IgD-negative memory B cell (primary cell): ENCODE measurements at regions not wholly inside any gene's neighbourhood (a gene's known extent, or its start where the extent isn't known, plus 50 kb on each side); places are given as distances from the start of the nearest gene placed in this dataset.

ENCODE experiments used
- H3K27ac Mint-ChIP-seq, 3 donors: one replicate each; pipeline ENCODE4 v1.8.0; 2020 to 2022; ENCODE audit warnings: mild to moderate bottlenecking in 3 of 3, mixed read lengths in 3 of 3, moderate library complexity in 1 of 3
- H3K27me3 Mint-ChIP-seq: one replicate; pipeline ENCODE4 v1.8.0; 2021; ENCODE audit warnings: mixed read lengths
- H3K36me3 Mint-ChIP-seq: one replicate; pipeline ENCODE4 v1.8.0; 2020; ENCODE audit warnings: mild to moderate bottlenecking, mixed read lengths
- H3K4me1 Mint-ChIP-seq, 3 donors: one replicate each; pipeline ENCODE4 v1.8.0; 2020 to 2022; ENCODE audit warnings: mixed read lengths in 3 of 3, mild to moderate bottlenecking in 1 of 3
- H3K4me3 Mint-ChIP-seq, 4 donors: one replicate each; pipeline ENCODE4 v1.8.0; 2020 to 2022; ENCODE audit warnings: mild to moderate bottlenecking in 4 of 4, mixed read lengths in 4 of 4, moderate library complexity in 3 of 4
- H3K9me3 Mint-ChIP-seq, 3 donors: one replicate each; pipeline ENCODE4 v1.8.0; 2020 to 2021; ENCODE audit warnings: mixed read lengths in 3 of 3, mild to moderate bottlenecking in 1 of 3

- peaks cover 2% of the 10 kb centered on the region for H3K27me3 Mint-ChIP-seq
- no peak overlapping the region for H3K27ac Mint-ChIP-seq
- no peaks in the 10 kb centered on the region for H3K4me1 Mint-ChIP-seq
- H3K9me3 Mint-ChIP-seq, result peaks cover 0 to 4% (median 2%) of the 10 kb centered on the region in 3 donors
- H3K36me3 Mint-ChIP-seq, result peaks cover 1% of the 10 kb centered on the region
- H3K4me3 Mint-ChIP-seq, result no peak overlapping the region
These were observed 72.0 kb upstream of the CDH5 start for GRCh38 chr16:66294507-66294906.

- H3K4me1 Mint-ChIP-seq, result no peaks in the 10 kb centered on the region
- no peak overlapping the region for H3K4me3 Mint-ChIP-seq
- no peaks in the 10 kb centered on the region for H3K27me3 Mint-ChIP-seq
- H3K27ac Mint-ChIP-seq, result peak overlapping the region in 1 of 3 donors; percentile 33
- H3K36me3 Mint-ChIP-seq, result peaks cover 1% of the 10 kb centered on the region
- peaks cover 0 to under 1% (median under 1%) of the 10 kb centered on the region in 3 donors for H3K9me3 Mint-ChIP-seq
These were observed 72.6 kb upstream of the CDH5 start for GRCh38 chr16:66293932-66294331.

- H3K27me3 Mint-ChIP-seq, result no peaks in the 10 kb centered on the region
- no peaks in the 10 kb centered on the region for H3K9me3 Mint-ChIP-seq
- no peaks in the 10 kb centered on the region for H3K4me1 Mint-ChIP-seq
- peaks cover 1% of the 10 kb centered on the region for H3K36me3 Mint-ChIP-seq
- no peak overlapping the region for H3K4me3 Mint-ChIP-seq
- peak overlapping the region in 1 of 3 donors; percentile 48 for H3K27ac Mint-ChIP-seq
These were observed 73.2 kb upstream of the CDH5 start for GRCh38 chr16:66293207-66293735.

GRCh38 chr16:66292241-66292935, 74.1 kb upstream of the CDH5 start:
- H3K36me3 Mint-ChIP-seq, result peaks cover 1% of the 10 kb centered on the region
- no peaks in the 10 kb centered on the region for H3K9me3 Mint-ChIP-seq
- H3K27me3 Mint-ChIP-seq, result no peaks in the 10 kb centered on the region
- H3K27ac Mint-ChIP-seq, result no peak overlapping the region
- no peak overlapping the region for H3K4me3 Mint-ChIP-seq
- no peaks in the 10 kb centered on the region for H3K4me1 Mint-ChIP-seq

- no peaks in the 10 kb centered on the region for H3K4me1 Mint-ChIP-seq
- H3K4me3 Mint-ChIP-seq, result no peak overlapping the region
- no peaks in the 10 kb centered on the region for H3K27me3 Mint-ChIP-seq
- no peak overlapping the region for H3K27ac Mint-ChIP-seq
- peaks cover 1% of the 10 kb centered on the region for H3K36me3 Mint-ChIP-seq
- H3K9me3 Mint-ChIP-seq, result no peaks in the 10 kb centered on the region
These were observed 74.7 kb upstream of the CDH5 start for GRCh38 chr16:66291833-66292232.

- Mint-ChIP-seq H3K36me3 (peaks cover 1% of the 10 kb centered on the region), H3K27me3 (no peaks in the 10 kb centered on the region), H3K4me1 (no peaks in the 10 kb centered on the region), H3K4me3 (peak overlapping the region in 1 of 4 donors; percentile 57), H3K9me3 (no peaks in the 10 kb centered on the region), H3K27ac (no peak overlapping the region)
These were observed 76.1 kb upstream of the CDH5 start for GRCh38 chr16:66290431-66290830.

GRCh38 chr16:66289986-66290385, 76.5 kb upstream of the CDH5 start:
- H3K9me3 Mint-ChIP-seq, result no peaks in the 10 kb centered on the region
- H3K4me3 Mint-ChIP-seq, result no peak overlapping the region
- no peaks in the 10 kb centered on the region for H3K27me3 Mint-ChIP-seq
- no peak overlapping the region for H3K27ac Mint-ChIP-seq
- peaks cover 1% of the 10 kb centered on the region for H3K36me3 Mint-ChIP-seq
- H3K4me1 Mint-ChIP-seq, result no peaks in the 10 kb centered on the region

GRCh38 chr16:66289051-66289680, 77.3 kb upstream of the CDH5 start:
- Mint-ChIP-seq H3K4me3 (no peak overlapping the region), H3K27me3 (no peaks in the 10 kb centered on the region), H3K36me3 (peaks cover under 1% of the 10 kb centered on the region), H3K4me1 (no peaks in the 10 kb centered on the region), H3K27ac (no peak overlapping the region), H3K9me3 (peaks cover 0 to 2% (median 0%) of the 10 kb centered on the region in 3 donors)

GRCh38 chr16:66287926-66288325, 78.6 kb upstream of the CDH5 start:
- no peak overlapping the region for H3K27ac Mint-ChIP-seq
- no peak overlapping the region for H3K4me3 Mint-ChIP-seq
- no peaks in the 10 kb centered on the region for H3K36me3 Mint-ChIP-seq
- no peaks in the 10 kb centered on the region for H3K4me1 Mint-ChIP-seq
- H3K27me3 Mint-ChIP-seq, result no peaks in the 10 kb centered on the region
- peaks cover 0 to 2% (median 0%) of the 10 kb centered on the region in 3 donors for H3K9me3 Mint-ChIP-seq

- no peaks in the 10 kb centered on the region for H3K4me1 Mint-ChIP-seq
- no peak overlapping the region for H3K4me3 Mint-ChIP-seq
- H3K27ac Mint-ChIP-seq, result no peak overlapping the region
- H3K27me3 Mint-ChIP-seq, result no peaks in the 10 kb centered on the region
- H3K36me3 Mint-ChIP-seq, result no peaks in the 10 kb centered on the region
- peaks cover 0 to 2% (median 0%) of the 10 kb centered on the region in 3 donors for H3K9me3 Mint-ChIP-seq
These were observed 79.1 kb upstream of the CDH5 start for GRCh38 chr16:66287416-66287815.

GRCh38 chr16:66286527-66286926, 80.0 kb upstream of the CDH5 start:
- Mint-ChIP-seq H3K4me3 (no peak overlapping the region), H3K4me1 (no peaks in the 10 kb centered on the region), H3K9me3 (peaks cover 0 to 5% (median 2%) of the 10 kb centered on the region in 3 donors), H3K36me3 (no peaks in the 10 kb centered on the region), H3K27ac (no peak overlapping the region), H3K27me3 (no peaks in the 10 kb centered on the region)

- Mint-ChIP-seq H3K9me3 (peaks cover 2 to 29% (median 15%) of the 10 kb centered on the region in 3 donors), H3K4me1 (peaks cover 0 to 1% (median 0%) of the 10 kb centered on the region in 3 donors), H3K4me3 (peak overlapping the region in 1 of 4 donors; percentile 46), H3K27me3 (peaks cover 18% of the 10 kb centered on the region), H3K36me3 (no peaks in the 10 kb centered on the region), H3K27ac (no peak overlapping the region)
These were observed 87.8 kb upstream of the CDH5 start for GRCh38 chr16:66278604-66279262.

GRCh38 chr16:66278111-66278531, 88.4 kb upstream of the CDH5 start:
- H3K4me1 Mint-ChIP-seq, result peaks cover 0 to 1% (median 0%) of the 10 kb centered on the region in 3 donors
- no peak overlapping the region for H3K27ac Mint-ChIP-seq
- peaks cover 2 to 29% (median 15%) of the 10 kb centered on the region in 3 donors for H3K9me3 Mint-ChIP-seq
- no peak overlapping the region for H3K4me3 Mint-ChIP-seq
- H3K36me3 Mint-ChIP-seq, result no peaks in the 10 kb centered on the region
- H3K27me3 Mint-ChIP-seq, result peaks cover 18% of the 10 kb centered on the region

GRCh38 chr16:66277311-66278070, 89.0 kb upstream of the CDH5 start:
- Mint-ChIP-seq H3K27me3 (peaks cover 20% of the 10 kb centered on the region), H3K4me3 (no peak overlapping the region), H3K27ac (peak overlapping the region in 1 of 3 donors; percentile 15), H3K36me3 (no peaks in the 10 kb centered on the region), H3K4me1 (peaks cover 0 to 1% (median 0%) of the 10 kb centered on the region in 3 donors), H3K9me3 (peaks cover 2 to 29% (median 15%) of the 10 kb centered on the region in 3 donors)
